ENCODE measurements at regions not wholly inside any gene's neighbourhood (a gene's known extent, or its start where the extent isn't known, plus 50 kb on each side); places are given as distances from the start of the nearest gene placed in this dataset.

DNA sequence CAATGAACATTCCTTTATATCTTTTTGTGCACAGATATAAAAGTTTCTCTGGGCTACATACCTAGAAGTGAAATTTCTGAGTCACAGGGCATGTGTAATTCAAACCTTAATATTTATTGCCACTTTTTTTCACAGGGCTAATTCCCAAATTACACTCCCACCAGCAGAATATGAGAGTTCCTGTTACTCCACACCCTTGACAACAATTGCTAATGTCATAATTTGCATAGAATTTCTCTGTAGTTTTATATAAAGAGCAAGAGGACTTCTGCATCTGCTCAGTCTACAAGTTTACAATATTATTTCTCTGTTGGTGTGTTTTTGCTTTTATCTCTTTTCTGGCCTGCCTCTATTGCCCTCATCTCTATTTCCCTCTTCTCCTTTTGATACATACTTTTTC lies 518.5 kb downstream of the ZNF608 start:
- TF ChIP-seq ZNF565 (CRISPR knock-in tag; conservative IDR thresholded peaks at IDR 0.05; ENCODE audit: low read depth) = no peak
- TF ChIP-seq BACH2 (CRISPR knock-in tag; IDR thresholded peaks at IDR 0.05; ENCODE audit: borderline replicate concordance) = no peak
- no peak for TF ChIP-seq PATZ1 (CRISPR knock-in tag; IDR thresholded peaks at IDR 0.05; ENCODE audit: borderline replicate concordance)
- TF ChIP-seq RARB (CRISPR knock-in tag; IDR thresholded peaks at IDR 0.05) = no peak
- no peak for TF ChIP-seq ZNF70 (CRISPR knock-in tag; IDR thresholded peaks at IDR 0.05)
- no peak for ATAC-seq

DNA sequence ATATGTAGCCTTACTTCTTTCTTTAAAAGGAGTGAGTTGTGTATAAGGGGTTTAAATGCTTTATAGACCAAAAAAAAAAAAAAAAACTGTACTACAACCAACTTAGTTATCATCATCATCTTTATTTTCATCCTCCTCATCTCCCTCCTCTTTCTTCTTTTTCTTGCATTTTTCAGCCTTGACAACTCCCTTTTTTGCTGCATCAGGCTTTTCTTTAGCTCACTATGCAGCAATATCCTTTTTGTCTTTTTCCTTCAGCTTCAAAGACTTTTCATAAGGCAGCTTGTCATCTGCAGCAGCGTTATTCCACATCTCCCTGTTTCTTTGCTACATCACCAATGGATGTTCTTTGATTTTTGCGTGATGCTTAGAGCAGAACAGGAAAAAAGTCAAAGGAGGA lies 526.0 kb downstream of the ZNF608 start:
- no peak for ATAC-seq
- TF ChIP-seq ZFP30 (CRISPR knock-in tag; IDR thresholded peaks at IDR 0.05) = no peak
- no peak for TF ChIP-seq TCF4 (CRISPR knock-in tag; IDR thresholded peaks at IDR 0.05; ENCODE audit: borderline replicate concordance)

DNA sequence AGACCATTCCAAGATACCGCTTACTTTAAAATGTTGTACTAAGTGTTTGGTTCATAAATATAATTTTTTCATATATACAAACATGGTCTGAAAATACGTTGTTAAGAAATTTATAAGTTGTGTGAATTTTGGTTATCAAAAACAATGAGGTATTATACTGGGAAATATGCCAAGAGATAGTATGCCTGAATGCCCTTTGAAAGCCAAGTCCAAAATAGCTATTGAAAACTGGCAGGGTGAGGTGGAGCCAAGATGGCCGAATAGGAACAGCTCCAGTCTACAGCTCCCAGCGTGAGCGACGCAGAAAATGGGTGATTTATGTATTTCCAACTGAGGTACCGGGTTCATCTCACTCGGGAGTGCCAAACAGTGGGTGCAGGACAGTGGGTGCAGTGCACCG lies 533.5 kb downstream of the ZNF608 start:
- no peak for ATAC-seq
- TF ChIP-seq PPARA (CRISPR knock-in tag; IDR thresholded peaks at IDR 0.05; ENCODE audit: borderline replicate concordance) = no peak
- TF ChIP-seq, protein P1, sequence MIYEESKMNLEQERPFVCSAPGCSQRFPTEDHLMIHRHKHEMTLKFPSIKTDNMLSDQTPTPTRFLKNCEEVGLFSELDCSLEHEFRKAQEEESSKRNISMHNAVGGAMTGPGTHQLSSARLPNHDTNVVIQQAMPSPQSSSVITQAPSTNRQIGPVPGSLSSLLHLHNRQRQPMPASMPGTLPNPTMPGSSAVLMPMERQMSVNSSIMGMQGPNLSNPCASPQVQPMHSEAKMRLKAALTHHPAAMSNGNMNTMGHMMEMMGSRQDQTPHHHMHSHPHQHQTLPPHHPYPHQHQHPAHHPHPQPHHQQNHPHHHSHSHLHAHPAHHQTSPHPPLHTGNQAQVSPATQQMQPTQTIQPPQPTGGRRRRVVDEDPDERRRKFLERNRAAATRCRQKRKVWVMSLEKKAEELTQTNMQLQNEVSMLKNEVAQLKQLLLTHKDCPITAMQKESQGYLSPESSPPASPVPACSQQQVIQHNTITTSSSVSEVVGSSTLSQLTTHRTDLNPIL (CRISPR knock-in tag; IDR thresholded peaks at IDR 0.05; ENCODE audit: low read depth) = no peak
- TF ChIP-seq TCF4 (CRISPR knock-in tag; IDR thresholded peaks at IDR 0.05; ENCODE audit: borderline replicate concordance) = no peak
- no peak for TF ChIP-seq ARNTL (CRISPR knock-in tag; IDR thresholded peaks at IDR 0.05; ENCODE audit: borderline replicate concordance, low read depth)
- TF ChIP-seq ZFP3 (CRISPR knock-in tag; IDR thresholded peaks at IDR 0.05) = no peak
- no peak for TF ChIP-seq ZC3H10 (CRISPR knock-in tag; IDR thresholded peaks at IDR 0.05)
- TF ChIP-seq ISL1 (CRISPR knock-in tag; IDR thresholded peaks at IDR 0.05) = no peak
- no peak for TF ChIP-seq OSR1 (CRISPR knock-in tag; IDR thresholded peaks at IDR 0.05)
- no peak for TF ChIP-seq ZNF70 (CRISPR knock-in tag; IDR thresholded peaks at IDR 0.05)
- no peak for TF ChIP-seq GLIS3 (CRISPR knock-in tag; IDR thresholded peaks at IDR 0.05)
- no peak for TF ChIP-seq ZFP30 (CRISPR knock-in tag; IDR thresholded peaks at IDR 0.05)
- TF ChIP-seq TSHZ2 (CRISPR knock-in tag; IDR thresholded peaks at IDR 0.05) = no peak
- TF ChIP-seq RARB (CRISPR knock-in tag; IDR thresholded peaks at IDR 0.05) = no peak
- no peak for TF ChIP-seq ZNF565 (CRISPR knock-in tag; conservative IDR thresholded peaks at IDR 0.05; ENCODE audit: low read depth)
- no peak for TF ChIP-seq PATZ1 (CRISPR knock-in tag; IDR thresholded peaks at IDR 0.05; ENCODE audit: borderline replicate concordance)
- TF ChIP-seq, protein P2, sequence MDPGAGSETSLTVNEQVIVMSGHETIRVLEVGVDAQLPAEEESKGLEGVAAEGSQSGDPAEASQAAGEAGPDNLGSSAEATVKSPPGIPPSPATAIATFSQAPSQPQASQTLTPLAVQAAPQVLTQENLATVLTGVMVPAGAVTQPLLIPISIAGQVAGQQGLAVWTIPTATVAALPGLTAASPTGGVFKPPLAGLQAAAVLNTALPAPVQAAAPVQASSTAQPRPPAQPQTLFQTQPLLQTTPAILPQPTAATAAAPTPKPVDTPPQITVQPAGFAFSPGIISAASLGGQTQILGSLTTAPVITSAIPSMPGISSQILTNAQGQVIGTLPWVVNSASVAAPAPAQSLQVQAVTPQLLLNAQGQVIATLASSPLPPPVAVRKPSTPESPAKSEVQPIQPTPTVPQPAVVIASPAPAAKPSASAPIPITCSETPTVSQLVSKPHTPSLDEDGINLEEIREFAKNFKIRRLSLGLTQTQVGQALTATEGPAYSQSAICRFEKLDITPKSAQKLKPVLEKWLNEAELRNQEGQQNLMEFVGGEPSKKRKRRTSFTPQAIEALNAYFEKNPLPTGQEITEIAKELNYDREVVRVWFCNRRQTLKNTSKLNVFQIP (CRISPR knock-in tag; IDR thresholded peaks at IDR 0.05; ENCODE audit: borderline replicate concordance, low read depth) = no peak
- TF ChIP-seq CSDC2 (CRISPR knock-in tag; IDR thresholded peaks at IDR 0.05) = no peak
- TF ChIP-seq ESRRG (CRISPR knock-in tag; IDR thresholded peaks at IDR 0.05) = no peak
